Effector memory CD8-positive, alpha-beta T cell (primary cell): ENCODE measurements at regions not wholly inside any gene's neighbourhood (a gene's known extent, or its start where the extent isn't known, plus 50 kb on each side); places are given as distances from the start of the nearest gene placed in this dataset.

ENCODE experiments used
- ATAC-seq: fragments of 150-1000 bp; cut with Tn5 transposase; replicated peaks from 2 replicates; pipeline ENCODE4 v1.10.0; 2021; ENCODE audit warnings: mild to moderate bottlenecking, moderate library complexity
- DNase-seq, 3 experiments: peaks; one replicate each; pipeline ENCODE4 v3.0.0; 2021
- H3K27ac Mint-ChIP-seq, 2 donors: one replicate each; pipeline ENCODE4 v1.8.0; 2022; ENCODE audit warnings: mild to moderate bottlenecking in 2 of 2, mixed read lengths in 2 of 2, moderate library complexity in 2 of 2
- H3K27me3 Mint-ChIP-seq, 2 donors: one replicate each; pipeline ENCODE4 v1.8.0; 2022; ENCODE audit warnings: mixed read lengths in 2 of 2
- H3K36me3 Mint-ChIP-seq: one replicate; pipeline ENCODE4 v1.8.0; 2022; ENCODE audit warnings: mild to moderate bottlenecking, moderate library complexity, mixed read lengths; ENCODE audit not compliant: insufficient read depth
- H3K4me1 Mint-ChIP-seq, 2 donors: one replicate each; pipeline ENCODE4 v1.8.0; 2022; ENCODE audit warnings: low read depth in 2 of 2, mixed read lengths in 2 of 2
- H3K4me3 Mint-ChIP-seq, 2 donors: one replicate each; pipeline ENCODE4 v1.8.0; 2022; ENCODE audit warnings: mild to moderate bottlenecking in 2 of 2, mixed read lengths in 2 of 2, moderate library complexity in 2 of 2
- H3K9me3 Mint-ChIP-seq, 2 donors: one replicate each; pipeline ENCODE4 v1.8.0; 2022; ENCODE audit warnings: mixed read lengths in 2 of 2

- Mint-ChIP-seq H3K27me3 (no peaks in the 10 kb centered on the region), H3K36me3 (no peaks in the 10 kb centered on the region), H3K4me1 (no peaks in the 10 kb centered on the region), H3K27ac (no peak overlapping the region), H3K4me3 (no peak overlapping the region), H3K9me3 (peaks cover 7 to 8% of the 10 kb centered on the region in 2 donors)
- DNase-seq (no peak), ATAC-seq (no peak)
Observed at GRCh38 chr6:19635728-19636127, 201.4 kb upstream of the ID4 start.

GRCh38 chr6:19637010-19637409, 200.2 kb upstream of the ID4 start:
- no peaks in the 10 kb centered on the region for H3K27me3 Mint-ChIP-seq
- no peaks in the 10 kb centered on the region for H3K4me1 Mint-ChIP-seq
- no peak overlapping the region for H3K27ac Mint-ChIP-seq
- DNase-seq (no peak), ATAC-seq (no peak)
- peaks cover 7 to 8% of the 10 kb centered on the region in 2 donors for H3K9me3 Mint-ChIP-seq
- no peak overlapping the region for H3K4me3 Mint-ChIP-seq
- no peaks in the 10 kb centered on the region for H3K36me3 Mint-ChIP-seq

- Mint-ChIP-seq H3K4me3 (no peak overlapping the region), H3K27ac (no peak overlapping the region), H3K4me1 (no peaks in the 10 kb centered on the region), H3K9me3 (peaks cover 7 to 8% of the 10 kb centered on the region in 2 donors), H3K36me3 (no peaks in the 10 kb centered on the region), H3K27me3 (no peaks in the 10 kb centered on the region)
- DNase-seq (no peak), ATAC-seq (no peak)
Observed at GRCh38 chr6:19638931-19639330, 198.2 kb upstream of the ID4 start.

- Mint-ChIP-seq H3K9me3 (peaks cover 8% of the 10 kb centered on the region in 2 donors), H3K4me3 (no peak overlapping the region), H3K27ac (no peak overlapping the region), H3K36me3 (no peaks in the 10 kb centered on the region), H3K4me1 (no peaks in the 10 kb centered on the region), H3K27me3 (no peaks in the 10 kb centered on the region)
- DNase-seq = no peak
- no peak for ATAC-seq
Observed at GRCh38 chr6:19643287-19643686, 193.9 kb upstream of the ID4 start.

- Mint-ChIP-seq H3K27ac (no peak overlapping the region), H3K4me3 (no peak overlapping the region)
- DNase-seq = no peak
Observed at GRCh38 chr6:19643713-19644112, 193.5 kb upstream of the ID4 start.

GRCh38 chr6:19655744-19656143, 181.4 kb upstream of the ID4 start:
- H3K4me3 Mint-ChIP-seq = no peak overlapping the region
- no peaks in the 10 kb centered on the region for H3K9me3 Mint-ChIP-seq
- no peak overlapping the region for H3K27ac Mint-ChIP-seq
- DNase-seq (no peak), ATAC-seq (no peak)
- H3K27me3 Mint-ChIP-seq = no peaks in the 10 kb centered on the region
- no peaks in the 10 kb centered on the region for H3K4me1 Mint-ChIP-seq
- H3K36me3 Mint-ChIP-seq = no peaks in the 10 kb centered on the region

More at GRCh38 chr6:19643713-19644112, 193.5 kb upstream of the ID4 start:
- H3K36me3 Mint-ChIP-seq = no peaks in the 10 kb centered on the region
- peaks cover 8% of the 10 kb centered on the region in 2 donors for H3K9me3 Mint-ChIP-seq
- no peaks in the 10 kb centered on the region for H3K27me3 Mint-ChIP-seq
- ATAC-seq = no peak
- H3K4me1 Mint-ChIP-seq = no peaks in the 10 kb centered on the region

GRCh38 chr6:19660123-19660910, 176.9 kb upstream of the ID4 start:
- H3K36me3 Mint-ChIP-seq = no peaks in the 10 kb centered on the region
- ATAC-seq (no peak), DNase-seq (no peak)
- H3K27ac Mint-ChIP-seq = no peak overlapping the region
- no peaks in the 10 kb centered on the region for H3K27me3 Mint-ChIP-seq
- H3K4me1 Mint-ChIP-seq = no peaks in the 10 kb centered on the region
- H3K9me3 Mint-ChIP-seq = peaks cover 5 to 7% of the 10 kb centered on the region in 2 donors
- no peak overlapping the region for H3K4me3 Mint-ChIP-seq

GRCh38 chr6:19662911-19663310, 174.3 kb upstream of the ID4 start:
- H3K9me3 Mint-ChIP-seq = peaks cover 5 to 7% of the 10 kb centered on the region in 2 donors
- H3K36me3 Mint-ChIP-seq = no peaks in the 10 kb centered on the region
- no peaks in the 10 kb centered on the region for H3K4me1 Mint-ChIP-seq
- H3K27ac Mint-ChIP-seq = no peak overlapping the region
- ATAC-seq (no peak), DNase-seq (no peak)
- H3K4me3 Mint-ChIP-seq = no peak overlapping the region
- no peaks in the 10 kb centered on the region for H3K27me3 Mint-ChIP-seq

- ATAC-seq (no peak), DNase-seq (no peak)
- Mint-ChIP-seq H3K4me1 (no peaks in the 10 kb centered on the region), H3K9me3 (peaks cover 5 to 7% of the 10 kb centered on the region in 2 donors), H3K27me3 (no peaks in the 10 kb centered on the region), H3K27ac (no peak overlapping the region), H3K36me3 (no peaks in the 10 kb centered on the region), H3K4me3 (no peak overlapping the region)
Observed at GRCh38 chr6:19663479-19663878, 173.7 kb upstream of the ID4 start.

GRCh38 chr6:19664050-19664449, 173.1 kb upstream of the ID4 start:
- H3K4me1 Mint-ChIP-seq = no peaks in the 10 kb centered on the region
- no peak overlapping the region for H3K27ac Mint-ChIP-seq
- ATAC-seq (no peak), DNase-seq (no peak)
- no peak overlapping the region for H3K4me3 Mint-ChIP-seq
- H3K36me3 Mint-ChIP-seq = no peaks in the 10 kb centered on the region
- H3K9me3 Mint-ChIP-seq = peaks cover 5 to 7% of the 10 kb centered on the region in 2 donors
- H3K27me3 Mint-ChIP-seq = no peaks in the 10 kb centered on the region

- Mint-ChIP-seq H3K4me1 (no peaks in the 10 kb centered on the region), H3K9me3 (peaks cover 6 to 7% of the 10 kb centered on the region in 2 donors), H3K27me3 (no peaks in the 10 kb centered on the region), H3K4me3 (no peak overlapping the region), H3K36me3 (no peaks in the 10 kb centered on the region), H3K27ac (no peak overlapping the region)
- ATAC-seq (no peak), DNase-seq (no peak)
Observed at GRCh38 chr6:19664878-19665612, 172.1 kb upstream of the ID4 start.

GRCh38 chr6:19665613-19665909, 171.6 kb upstream of the ID4 start:
- Mint-ChIP-seq H3K4me3 (no peak overlapping the region), H3K27me3 (no peaks in the 10 kb centered on the region), H3K4me1 (no peaks in the 10 kb centered on the region), H3K9me3 (peaks cover 6 to 7% of the 10 kb centered on the region in 2 donors), H3K36me3 (no peaks in the 10 kb centered on the region), H3K27ac (no peak overlapping the region)
- ATAC-seq (no peak), DNase-seq (no peak)

GRCh38 chr6:19668710-19669109, 168.5 kb upstream of the ID4 start:
- Mint-ChIP-seq H3K36me3 (no peaks in the 10 kb centered on the region), H3K4me1 (no peaks in the 10 kb centered on the region), H3K27me3 (no peaks in the 10 kb centered on the region), H3K4me3 (no peak overlapping the region), H3K9me3 (peaks cover 5 to 7% of the 10 kb centered on the region in 2 donors), H3K27ac (no peak overlapping the region)
- ATAC-seq = no peak
- DNase-seq = no peak

- no peak overlapping the region for H3K27ac Mint-ChIP-seq
- H3K4me3 Mint-ChIP-seq = no peak overlapping the region
- H3K4me1 Mint-ChIP-seq = no peaks in the 10 kb centered on the region
- no peak for ATAC-seq
- DNase-seq = no peak
- H3K9me3 Mint-ChIP-seq = peaks cover 4 to 5% of the 10 kb centered on the region in 2 donors
- H3K36me3 Mint-ChIP-seq = no peaks in the 10 kb centered on the region
- no peaks in the 10 kb centered on the region for H3K27me3 Mint-ChIP-seq
Observed at GRCh38 chr6:19669206-19669605, 168.0 kb upstream of the ID4 start.
